ENCODE measurements at regions not wholly inside any gene's neighbourhood (a gene's known extent, or its start where the extent isn't known, plus 50 kb on each side); places are given as distances from the start of the nearest gene placed in this dataset.
"Not testable (repeated sequence)": the region's sequence is repeated elsewhere in the genome, so short reads cannot be mapped to it uniquely, and the experiment has no call there.

DNA sequence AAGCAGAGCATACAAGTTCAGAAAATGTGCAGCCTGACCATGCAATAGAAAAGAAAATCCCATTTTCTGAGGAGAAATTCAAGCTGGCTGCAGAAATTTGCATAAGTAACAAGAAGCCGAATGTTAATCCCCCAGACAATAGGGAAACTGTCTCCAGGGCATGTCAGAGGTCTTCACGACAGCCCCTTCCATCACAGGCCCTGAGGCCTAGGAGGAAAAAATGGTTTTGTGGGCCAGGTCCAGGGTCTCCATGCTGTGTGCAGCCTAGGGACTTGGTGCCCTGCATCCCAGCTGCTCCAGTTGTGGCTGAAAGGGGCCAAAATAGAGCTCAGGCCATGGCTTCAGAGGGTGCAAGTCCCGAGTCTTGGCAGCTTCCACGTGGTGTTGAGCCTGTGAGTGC lies 225.8 kb upstream of the MSX2 start:
- DNase-seq: not testable (repeated sequence)

DNA sequence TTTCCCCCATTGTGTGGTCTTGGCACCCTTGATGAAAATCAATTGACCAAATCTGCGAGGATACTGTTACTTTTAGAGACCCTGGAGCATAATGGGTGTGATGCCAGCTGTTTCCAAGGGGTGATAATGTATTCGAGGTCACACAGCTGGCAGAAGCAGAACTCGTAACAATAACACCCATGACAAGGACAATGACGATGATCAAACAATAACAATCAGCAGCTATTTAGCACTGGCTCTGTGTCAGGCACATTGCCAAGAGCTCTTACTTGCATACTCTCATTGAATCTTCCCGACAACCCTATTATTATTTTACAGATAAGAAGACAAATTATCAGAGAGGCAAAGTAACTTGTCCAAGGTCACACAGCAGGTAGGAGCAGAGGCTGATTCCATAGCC lies 223.7 kb upstream of the MSX2 start:
- DNase-seq: no peak

DNA sequence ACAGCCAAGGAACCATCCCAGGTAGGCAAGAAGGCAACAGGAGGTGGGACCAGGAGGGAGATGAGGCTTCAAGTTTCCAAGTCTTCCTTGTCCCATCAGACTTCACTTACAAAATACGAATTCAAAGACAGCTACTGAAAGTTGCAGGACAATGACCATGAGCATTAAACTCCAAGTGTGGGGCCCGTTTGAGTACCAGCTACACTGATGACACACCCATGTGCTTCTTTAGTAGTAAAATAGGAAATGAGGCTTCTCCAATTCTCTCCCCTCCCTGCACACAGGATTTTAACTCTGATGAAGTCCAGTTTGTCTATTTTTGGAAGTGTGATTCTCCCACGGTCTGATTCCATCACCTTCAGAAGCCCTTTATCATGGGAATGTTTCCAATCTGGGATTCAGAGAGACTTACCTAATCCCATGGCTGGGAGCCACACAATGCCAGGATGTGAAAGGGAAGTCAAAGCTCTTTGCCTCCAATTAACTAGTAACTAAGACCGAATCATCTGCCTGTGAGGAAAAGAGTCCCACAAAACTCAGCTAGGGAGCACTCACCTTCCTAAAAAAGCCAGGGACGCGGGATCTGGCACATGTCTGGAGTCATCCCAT lies 222.8 kb upstream of the MSX2 start:
- DNase-seq: no peak

DNA sequence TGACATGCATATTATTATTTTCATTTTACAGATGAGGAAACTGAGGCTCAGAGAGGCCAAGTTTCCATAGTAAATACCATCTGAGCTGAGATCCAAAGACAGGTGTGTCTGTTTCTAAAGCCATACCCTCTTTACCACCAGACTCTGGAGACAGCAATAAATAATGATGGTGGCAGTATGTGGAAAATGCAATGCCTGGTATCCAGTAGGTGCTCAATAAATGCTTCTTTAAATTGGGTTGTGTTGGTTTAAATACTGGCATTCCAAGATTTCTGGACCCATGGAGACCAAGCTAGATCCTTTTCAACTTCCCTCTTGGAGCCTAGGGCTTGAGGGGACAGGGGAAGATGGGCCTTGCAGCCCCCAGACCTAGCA lies 221.3 kb upstream of the MSX2 start:
- DNase-seq: no peak

DNA sequence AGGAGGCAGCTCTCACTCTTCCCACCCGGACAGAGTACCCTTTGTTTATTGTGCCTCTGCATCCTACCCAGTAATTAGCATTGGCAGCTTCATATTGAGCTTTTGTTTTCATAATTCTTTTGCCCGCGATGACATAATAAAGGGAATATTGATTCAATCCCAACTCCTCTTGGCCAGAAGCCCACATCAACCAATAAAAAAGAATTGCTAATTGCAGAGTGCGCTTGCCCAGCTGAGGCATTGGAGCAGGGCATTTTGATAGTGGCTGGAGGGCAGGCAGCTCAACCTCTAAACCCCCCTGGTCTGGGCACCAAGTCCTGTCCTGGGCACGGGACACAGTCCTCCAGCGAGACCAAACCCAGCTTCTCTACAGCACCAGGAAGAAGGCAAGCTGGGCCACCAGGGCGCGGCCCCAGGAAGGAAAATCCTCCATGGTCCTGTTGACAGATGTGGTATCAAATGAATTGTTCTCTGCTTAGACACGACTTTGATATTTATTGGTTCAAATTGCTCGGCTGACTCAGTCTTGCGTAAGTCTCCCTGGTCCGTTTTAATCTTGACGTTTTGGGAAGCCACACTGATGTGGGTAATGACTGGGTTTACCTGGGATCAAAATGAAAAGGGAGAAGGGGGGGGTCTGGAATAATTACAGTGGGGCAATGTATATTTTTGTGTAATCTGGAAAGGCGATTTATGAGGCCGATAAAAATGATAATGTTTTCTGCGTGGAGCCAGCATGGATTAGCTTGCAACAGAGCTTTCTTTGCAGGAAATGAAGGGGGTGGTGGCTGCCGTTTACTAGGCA lies 220.7 kb upstream of the MSX2 start:
- no peak for DNase-seq

DNA sequence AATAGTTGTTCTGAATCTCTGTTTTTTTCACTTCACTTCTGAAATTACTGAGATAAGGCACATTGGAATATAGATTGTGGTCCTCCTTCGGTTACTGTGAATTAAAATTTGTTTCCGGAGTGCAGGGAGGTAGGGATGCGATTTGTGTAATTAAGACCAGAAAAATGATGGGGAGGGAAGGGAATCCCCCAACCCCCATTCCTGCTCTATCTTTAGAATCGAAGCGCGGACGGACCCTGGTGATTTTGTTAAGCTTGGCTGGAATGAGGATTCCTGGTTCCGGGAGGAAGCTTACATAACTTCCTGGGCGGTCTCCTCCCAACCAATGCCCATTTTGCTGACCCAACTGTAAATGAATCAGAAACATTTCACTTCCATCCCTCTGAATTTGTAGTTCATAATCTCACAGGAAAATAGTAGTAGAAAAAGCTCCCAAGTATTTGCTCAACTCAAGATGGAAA lies 220.1 kb upstream of the MSX2 start:
- no peak for DNase-seq

DNA sequence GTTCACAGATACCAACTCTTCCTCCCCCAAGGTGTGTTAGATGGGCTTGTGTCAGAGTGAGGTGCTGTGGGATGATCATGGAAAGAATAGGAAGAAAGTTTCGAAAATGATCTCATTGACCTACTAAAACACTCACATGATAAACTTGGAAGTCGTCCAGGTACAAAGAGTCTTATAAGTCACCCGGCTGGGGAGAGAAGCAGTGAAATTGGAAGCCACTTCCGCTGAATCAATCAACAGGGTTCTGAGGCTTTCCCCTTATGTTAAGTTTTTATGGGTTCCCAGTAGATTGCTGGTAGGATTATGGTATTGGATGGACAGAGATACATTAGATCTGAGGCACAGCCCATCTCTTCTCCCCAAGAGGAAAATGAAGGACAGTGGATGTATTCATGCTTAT lies 218.8 kb upstream of the MSX2 start:
- no peak for DNase-seq

DNA sequence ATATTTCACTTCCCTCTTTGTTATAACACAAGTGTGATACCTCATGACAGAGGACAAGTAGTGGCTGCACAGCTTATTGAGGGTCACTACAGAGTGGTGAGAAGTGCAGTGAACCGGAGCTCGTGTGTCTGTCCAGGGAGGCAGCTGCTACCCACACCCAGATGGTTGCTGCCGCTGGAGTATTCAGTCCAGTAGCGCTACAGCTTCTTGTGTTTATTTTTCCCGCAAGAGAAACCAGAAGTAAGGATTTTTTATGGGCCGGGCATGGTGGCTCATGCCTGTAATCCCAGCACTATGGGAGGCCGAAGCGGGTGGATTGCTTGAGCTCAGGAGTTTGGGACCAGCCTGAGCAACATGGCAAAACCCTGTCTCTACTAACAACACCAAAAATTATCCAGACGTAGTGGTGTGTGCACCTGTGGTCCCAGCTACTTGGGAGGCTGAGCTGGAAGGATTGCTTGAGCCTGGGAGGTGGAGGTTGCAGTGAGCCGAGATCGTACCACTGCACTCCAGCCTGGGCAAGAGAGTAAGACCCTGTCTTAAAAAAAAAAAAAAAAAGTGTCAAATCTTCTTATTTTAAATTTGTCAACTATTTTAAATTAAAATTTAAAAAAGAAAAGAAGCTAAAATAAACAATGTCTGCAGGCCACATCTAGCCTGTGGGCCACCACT lies 213.5 kb upstream of the MSX2 start:
- DNase-seq: not testable (repeated sequence)

DNA sequence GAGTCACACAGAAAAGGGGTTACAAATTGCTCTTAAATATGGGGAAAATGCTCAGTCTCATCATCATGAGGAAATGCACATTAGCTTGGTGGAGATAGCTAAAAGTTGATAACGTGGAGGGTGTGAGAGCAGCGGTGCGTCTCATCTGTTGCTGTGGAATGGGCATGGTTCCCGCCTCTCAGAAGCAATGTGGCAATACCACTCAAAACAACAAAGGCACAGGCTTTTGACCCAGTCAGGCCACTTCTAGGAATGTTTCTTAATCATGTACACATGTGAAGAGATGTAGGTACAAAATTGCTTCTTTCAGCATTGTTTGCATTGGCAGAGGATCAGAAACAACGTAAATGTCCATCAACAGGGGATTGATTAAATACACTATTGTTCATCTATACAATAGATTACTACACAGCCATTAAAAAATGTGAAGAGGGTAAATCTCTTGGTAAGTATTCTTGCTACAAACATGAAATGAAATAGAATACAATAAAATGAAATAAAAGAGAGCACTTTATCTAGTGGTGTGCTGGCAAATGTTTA lies 212.6 kb upstream of the MSX2 start:
- no peak for DNase-seq

DNA sequence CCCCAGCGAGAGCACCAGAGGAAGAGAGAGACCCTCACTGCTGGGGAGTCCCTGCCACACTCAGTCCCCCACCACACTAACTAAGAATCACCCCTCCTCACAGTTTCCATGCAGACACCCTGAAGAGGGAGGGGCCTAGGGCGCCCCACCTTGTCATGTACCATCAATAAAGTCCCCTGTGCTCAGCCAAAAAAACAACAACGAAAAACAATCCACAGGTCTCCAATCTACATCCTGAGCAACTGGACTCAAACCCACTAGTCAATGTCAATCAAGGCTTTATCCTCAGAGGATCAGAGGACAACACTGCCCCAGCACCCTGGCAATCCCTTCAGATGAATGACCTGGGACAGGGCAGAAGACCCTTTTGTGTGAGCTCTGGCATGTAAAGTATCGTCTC lies 210.1 kb upstream of the MSX2 start:
- no peak for DNase-seq

DNA sequence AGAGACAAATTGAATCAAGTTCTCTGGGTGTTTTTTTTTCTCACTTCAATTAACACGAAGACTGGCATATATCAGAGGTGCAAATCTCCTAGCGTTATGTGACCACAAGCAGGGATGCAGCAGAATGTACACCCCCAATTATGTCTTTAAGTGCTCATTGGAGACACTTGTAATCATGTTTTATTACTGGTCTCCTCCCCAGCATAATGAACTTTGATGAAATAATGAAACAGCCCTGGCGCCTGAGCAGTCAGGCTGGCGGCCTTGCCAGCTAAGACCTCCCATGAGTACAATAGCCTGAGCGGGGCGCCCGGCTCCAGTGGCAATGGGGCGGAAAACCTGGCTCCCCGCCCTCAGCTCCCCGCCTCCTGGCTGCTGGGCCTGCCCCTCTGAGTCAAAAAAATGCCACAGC lies 209.4 kb upstream of the MSX2 start:
- DNase-seq: no peak

DNA sequence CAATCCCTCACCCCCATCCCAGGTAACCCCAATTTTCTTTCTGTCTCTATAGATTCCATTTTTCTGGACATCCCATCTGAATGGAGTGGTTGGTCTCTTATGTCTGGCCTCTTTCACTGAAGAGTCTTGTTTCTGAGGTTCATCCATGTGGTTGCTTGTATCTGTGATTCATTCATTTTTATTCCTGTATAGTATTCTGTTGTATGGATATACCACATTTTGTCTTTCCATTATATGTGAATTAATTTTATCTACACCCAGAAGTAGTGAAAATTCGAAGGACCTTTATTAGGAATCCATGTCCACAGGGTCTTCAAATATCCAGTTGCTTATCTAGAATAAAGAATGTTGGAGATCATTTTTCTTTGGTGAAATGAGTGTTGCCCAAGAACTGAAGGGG lies 207.6 kb upstream of the MSX2 start:
- no peak for DNase-seq

DNA sequence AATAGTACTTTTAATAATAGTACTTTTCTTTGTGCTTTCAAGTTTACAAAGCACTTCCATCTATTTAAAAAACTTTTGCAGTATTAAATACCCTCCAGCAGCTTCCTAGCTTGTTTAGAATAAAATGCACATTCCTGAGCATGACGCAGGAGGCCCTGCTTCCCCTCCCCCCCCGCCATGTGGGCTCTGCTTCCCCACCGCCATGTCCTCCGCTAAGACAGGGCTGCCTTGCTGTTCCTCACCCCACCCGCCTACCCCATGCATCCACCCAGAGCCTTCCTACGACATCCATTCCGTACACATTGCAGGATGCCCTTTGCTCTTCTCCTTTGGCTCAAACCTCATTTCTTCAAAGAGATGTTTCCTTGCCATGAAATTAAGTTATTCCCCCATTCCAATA lies 205.9 kb upstream of the MSX2 start:
- no peak for DNase-seq

DNA sequence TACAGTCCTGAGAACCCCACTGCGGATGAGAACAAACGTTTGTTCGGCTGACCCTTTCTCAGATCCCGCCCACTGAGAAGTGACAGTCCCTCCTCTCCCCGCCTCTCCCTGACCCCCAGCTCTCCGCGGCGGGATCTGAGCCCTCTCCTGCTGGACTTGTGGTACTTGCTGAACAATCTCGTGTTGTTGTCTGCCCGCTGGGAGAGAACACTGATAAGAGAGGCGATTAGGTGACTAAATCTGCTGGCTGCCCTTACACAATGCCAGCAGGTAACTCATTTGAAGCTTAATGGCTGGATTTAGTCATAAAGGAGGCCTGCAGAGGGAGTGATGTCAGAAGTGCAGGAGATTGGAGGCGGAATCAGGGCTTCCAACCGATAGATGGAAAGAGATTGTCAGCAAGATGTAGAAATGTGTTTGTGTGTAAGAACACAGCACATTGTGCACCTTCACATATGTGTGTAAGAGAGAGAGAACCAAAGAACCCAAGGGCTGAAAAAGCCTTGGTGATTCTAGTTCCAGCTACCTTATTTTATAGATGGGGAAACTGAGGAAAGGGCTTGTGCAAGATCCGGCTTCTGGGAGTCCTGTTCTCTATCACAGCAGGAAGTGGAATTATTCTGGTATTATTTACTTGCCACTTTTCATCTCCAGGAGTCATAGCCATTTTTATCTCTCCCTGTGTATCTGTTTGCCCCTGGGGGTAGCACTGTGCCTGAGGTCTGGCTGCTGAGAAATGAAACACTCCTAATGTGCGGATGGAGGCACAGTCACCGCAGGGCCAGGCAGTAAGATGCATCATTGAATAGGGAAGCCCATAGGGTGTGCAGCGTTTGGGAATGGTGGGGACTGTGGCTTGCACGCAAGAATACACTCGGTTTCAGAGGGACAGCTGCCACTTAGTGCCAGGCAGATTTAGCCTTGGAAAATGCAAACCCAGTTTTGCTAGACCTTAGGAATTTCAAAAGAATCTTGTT lies 203.7 kb upstream of the MSX2 start:
- no peak for DNase-seq

DNA sequence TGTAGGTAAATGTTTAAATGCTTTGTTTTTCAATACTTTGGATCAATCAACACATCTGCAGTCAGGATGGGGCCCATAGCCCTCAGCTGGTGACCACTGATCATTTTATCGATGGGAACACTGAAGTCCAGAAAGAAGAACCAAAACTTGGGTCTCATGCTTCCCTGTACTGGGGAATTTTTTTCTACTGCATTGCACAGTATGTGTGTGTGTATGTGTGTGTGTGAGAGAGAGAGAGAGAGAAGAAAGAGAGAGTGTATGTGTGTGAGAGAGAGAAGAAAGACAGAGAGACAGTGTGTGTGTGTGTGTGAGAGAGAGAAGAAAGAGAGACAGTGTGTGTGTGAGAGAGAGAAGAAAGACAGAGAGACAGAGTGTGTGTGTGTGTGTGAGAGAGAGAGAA lies 202.9 kb upstream of the MSX2 start:
- DNase-seq: no peak

DNA sequence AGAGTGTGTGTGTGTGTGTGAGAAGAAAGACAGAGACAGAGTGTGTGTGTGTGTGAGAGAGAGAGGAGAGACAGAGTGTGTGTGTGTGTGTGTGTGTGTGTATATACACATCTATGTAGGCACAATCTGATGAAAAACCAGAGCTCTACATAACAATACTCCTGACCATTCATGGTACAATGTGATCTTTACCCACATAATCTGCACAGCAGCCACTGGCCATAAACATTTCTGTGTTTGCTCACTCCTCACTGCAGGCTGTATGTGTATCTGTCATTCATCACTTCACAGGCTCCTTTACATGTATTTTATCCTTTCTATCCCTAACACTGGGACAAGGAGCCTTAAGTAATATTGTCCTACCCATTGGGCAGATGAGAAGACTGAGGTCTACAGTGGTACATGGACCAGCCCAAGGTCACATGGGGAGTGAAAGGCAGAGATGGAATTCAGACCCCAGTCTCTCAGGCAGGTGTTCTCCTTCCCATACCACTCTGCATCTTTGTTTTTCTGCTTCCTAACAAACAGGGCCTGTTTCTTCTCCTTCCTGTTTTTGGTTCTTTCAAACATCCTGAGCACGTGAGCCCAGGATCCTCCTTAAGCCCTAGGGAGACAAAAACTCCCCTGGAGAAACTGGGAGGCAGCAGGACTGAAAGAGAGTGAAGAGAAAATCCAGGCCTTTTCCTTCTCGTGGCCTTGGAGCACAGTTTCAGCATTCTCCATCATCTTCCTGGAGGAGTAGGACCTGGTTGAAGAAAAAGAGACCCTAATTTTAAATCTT lies 201.7 kb upstream of the MSX2 start:
- no peak for DNase-seq

DNA sequence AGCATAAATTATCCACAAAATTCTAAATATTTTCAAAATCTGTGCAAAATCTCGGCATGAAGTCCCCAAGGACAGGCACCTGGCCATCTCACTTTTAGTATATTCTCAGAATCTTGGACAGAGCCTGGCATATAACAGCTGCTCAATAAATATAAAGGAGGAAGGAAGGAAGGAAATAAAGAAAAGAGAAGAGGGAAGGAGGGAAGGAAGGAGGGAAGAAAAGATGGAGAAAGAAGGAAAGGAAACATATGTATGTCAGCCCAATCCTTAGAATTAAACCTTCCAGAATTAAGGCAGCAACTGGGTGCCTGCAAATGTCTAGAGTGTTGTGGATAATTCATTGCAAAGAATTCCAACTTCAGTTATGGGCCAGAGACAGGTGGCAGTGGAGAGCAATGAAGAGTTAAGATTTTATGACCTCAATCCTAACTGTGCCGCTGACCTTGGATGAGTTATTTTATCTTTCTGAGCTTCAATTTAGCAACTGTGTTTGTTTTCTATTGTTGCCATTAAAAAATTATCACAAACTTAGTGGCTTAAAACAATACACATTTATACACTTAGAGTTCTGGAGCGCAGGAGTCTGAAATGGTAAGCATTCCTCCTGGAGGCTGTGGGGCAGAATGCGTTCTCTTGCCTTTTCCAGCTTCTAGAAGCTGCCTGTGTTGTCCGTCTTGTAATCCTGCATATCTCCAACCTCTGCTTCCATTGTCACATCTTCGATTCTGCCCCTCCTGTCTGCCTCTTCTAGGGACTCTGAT lies 200.9 kb upstream of the MSX2 start:
- DNase-seq: no peak

DNA sequence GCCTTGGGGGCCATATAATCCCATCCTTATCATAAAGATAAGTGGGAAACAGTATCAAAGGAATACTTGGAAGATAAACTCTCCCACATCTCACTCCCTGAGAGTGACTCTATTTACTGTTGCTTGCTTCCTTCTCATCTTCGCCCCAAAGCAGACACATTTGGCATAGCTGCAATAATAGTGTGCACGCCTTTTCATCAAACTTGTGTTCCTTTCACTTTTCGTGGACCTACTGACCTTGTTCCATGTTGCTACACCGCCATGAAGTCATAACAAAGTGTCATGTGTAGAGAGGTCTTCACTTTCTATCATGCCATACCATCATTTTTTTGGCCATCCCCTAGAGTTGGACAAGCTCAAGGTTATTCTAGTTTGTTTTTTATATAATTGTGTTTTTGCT lies 200.0 kb upstream of the MSX2 start:
- DNase-seq: no peak

DNA sequence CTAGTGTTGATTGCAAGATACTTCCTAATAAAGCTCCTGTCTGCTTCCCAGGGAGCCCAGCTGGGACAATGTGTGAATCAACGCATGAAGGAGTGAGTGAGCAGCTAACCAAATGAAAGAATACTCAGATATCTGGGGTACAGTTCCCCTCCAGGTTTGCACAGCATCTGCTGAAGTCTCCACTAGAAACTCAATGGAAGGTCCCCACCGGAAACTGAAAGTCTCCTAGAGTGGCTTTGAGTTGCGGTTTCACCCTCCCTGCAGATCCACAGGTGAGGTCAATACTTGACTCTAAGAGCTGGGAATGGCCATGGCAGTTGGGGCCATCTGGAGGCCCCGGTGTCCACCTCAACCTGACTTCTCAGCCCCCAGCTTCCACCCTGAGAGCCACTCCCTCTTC lies 198.2 kb upstream of the MSX2 start:
- DNase-seq: no peak

DNA sequence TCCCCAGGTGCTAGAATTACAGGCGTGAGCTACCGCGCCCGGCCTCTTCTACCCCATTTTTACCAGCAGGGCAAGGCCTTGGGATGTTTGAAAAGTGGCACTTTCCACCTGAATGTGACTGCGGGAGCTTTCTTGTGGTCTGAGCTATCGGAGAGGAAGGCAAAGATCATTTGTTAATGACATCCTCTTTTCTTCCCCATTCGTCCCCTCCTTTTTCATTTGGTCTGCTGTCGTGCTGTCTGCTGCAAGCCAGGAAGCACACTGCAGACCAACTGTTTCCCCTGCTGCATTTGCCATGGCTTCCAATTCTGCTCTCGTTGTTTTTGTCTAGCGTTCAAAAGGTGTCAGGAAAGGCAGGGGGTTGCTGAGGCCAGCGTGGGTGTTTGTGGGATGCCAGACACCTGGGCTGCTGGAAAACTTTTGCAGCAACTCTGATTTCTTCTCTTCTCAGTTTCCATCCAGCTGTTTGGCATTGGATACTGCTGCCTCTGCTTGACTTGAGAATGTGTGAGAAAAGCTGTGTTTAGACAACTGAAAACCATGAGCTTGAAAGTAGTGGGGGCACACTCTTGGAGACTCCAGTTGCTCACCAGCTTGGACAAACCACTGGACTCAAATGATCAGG lies 196.4 kb upstream of the MSX2 start:
- no peak for DNase-seq
